Activated B cell treated with CpG ODN at 0.5 μM for 24 hours (primary cell): ENCODE measurements at regions not wholly inside any gene's neighbourhood (a gene's known extent, or its start where the extent isn't known, plus 50 kb on each side); places are given as distances from the start of the nearest gene placed in this dataset.

Experiments
- ATAC-seq: fragments of 200-7000 bp; cut with Tn5 transposase; one replicate; pipeline ENCODE4 v1.10.0; 2021; ENCODE audit warnings: low read depth, mild to moderate bottlenecking, moderate library complexity
- CTCF ChIA-PET: fragments of 350-600 bp; sonication (Branson Sonifier 250); formaldehyde crosslinking; loops from one replicate; lab custom pipeline; 2021; ENCODE audit warnings: antibody characterized with exemption; lab: Charles Lee
- POLR2A ChIA-PET: fragments of 350-600 bp; sonication (Branson Sonifier 250); formaldehyde crosslinking; loops from one replicate; lab custom pipeline; 2021; ENCODE audit warnings: antibody characterized with exemption; lab: Charles Lee
- DNase-seq: peaks from one replicate; pipeline ENCODE4 v3.0.0; 2022
- H3K27ac Mint-ChIP-seq: one replicate; pipeline ENCODE4 v1.8.0; 2020; ENCODE audit warnings: mixed read lengths
- H3K27me3 Mint-ChIP-seq: one replicate; pipeline ENCODE4 v1.8.0; 2021; ENCODE audit warnings: mixed read lengths
- H3K36me3 Mint-ChIP-seq: one replicate; pipeline ENCODE4 v1.8.0; 2021; ENCODE audit warnings: low read depth, mixed read lengths
- H3K4me1 Mint-ChIP-seq: one replicate; pipeline ENCODE4 v1.8.0; 2021; ENCODE audit warnings: mixed read lengths
- H3K4me3 Mint-ChIP-seq: one replicate; pipeline ENCODE4 v1.8.0; 2020; ENCODE audit warnings: mild to moderate bottlenecking, mixed read lengths
- H3K9me3 Mint-ChIP-seq: one replicate; pipeline ENCODE4 v1.8.0; 2020; ENCODE audit warnings: mixed read lengths
- CTCF ChIP-seq: fragments of 200-600 bp; IDR thresholded peaks from one replicate; pipeline ENCODE4 v1.8.0; 2022; ENCODE audit warnings: antibody characterized with exemption, mild to moderate bottlenecking
- intact Hi-C: fragments of 100-400 bp; cut with micrococcal nuclease; formaldehyde crosslinking; loops from one replicate; pipeline ENCODE4 v1.15.1; 2024

- Mint-ChIP-seq H3K4me3 (no peak overlapping the region), H3K27me3 (no peaks in the 10 kb centered on the region), H3K4me1 (no peaks in the 10 kb centered on the region), H3K27ac (no peak overlapping the region), H3K9me3 (peaks cover under 1% of the 10 kb centered on the region), H3K36me3 (no peaks in the 10 kb centered on the region)
- intact Hi-C loops, result no loop called here
- no peak for ATAC-seq
- ChIA-PET CTCF (no interaction called here), POLR2A (no interaction called here)
- no peak for DNase-seq
- no peak for TF ChIP-seq CTCF
Measured at GRCh38 chr6:104402572-104402971, 457.1 kb downstream of the HACE1 start.

- Mint-ChIP-seq H3K27me3 (no peaks in the 10 kb centered on the region), H3K4me3 (no peak overlapping the region), H3K27ac (no peak overlapping the region), H3K4me1 (no peaks in the 10 kb centered on the region), H3K36me3 (no peaks in the 10 kb centered on the region), H3K9me3 (no peaks in the 10 kb centered on the region)
- CTCF ChIA-PET, result no interaction called here
- ATAC-seq (no peak), DNase-seq (no peak)
- POLR2A ChIA-PET, result no interaction called here
- intact Hi-C loops, result no loop called here
- no peak for TF ChIP-seq CTCF
Measured at GRCh38 chr6:104401926-104402325, 457.8 kb downstream of the HACE1 start.

GRCh38 chr6:104400844-104401243, 458.9 kb downstream of the HACE1 start:
- intact Hi-C loops, result no loop called here
- DNase-seq (no peak), ATAC-seq (no peak)
- H3K36me3 Mint-ChIP-seq, result no peaks in the 10 kb centered on the region
- H3K4me1 Mint-ChIP-seq, result no peaks in the 10 kb centered on the region
- TF ChIP-seq CTCF, result no peak
- no peaks in the 10 kb centered on the region for H3K9me3 Mint-ChIP-seq
- ChIA-PET POLR2A (no interaction called here), CTCF (no interaction called here)
- no peak overlapping the region for H3K4me3 Mint-ChIP-seq
- no peaks in the 10 kb centered on the region for H3K27me3 Mint-ChIP-seq
- no peak overlapping the region for H3K27ac Mint-ChIP-seq

GRCh38 chr6:104396077-104396476, 463.6 kb downstream of the HACE1 start:
- ATAC-seq (no peak), DNase-seq (no peak)
- ChIA-PET CTCF (no interaction called here), POLR2A (no interaction called here)
- Mint-ChIP-seq H3K27me3 (no peaks in the 10 kb centered on the region), H3K4me1 (no peaks in the 10 kb centered on the region), H3K27ac (no peak overlapping the region), H3K36me3 (no peaks in the 10 kb centered on the region), H3K9me3 (no peaks in the 10 kb centered on the region), H3K4me3 (no peak overlapping the region)
- intact Hi-C loops, result no loop called here
- no peak for TF ChIP-seq CTCF

- Mint-ChIP-seq H3K36me3 (no peaks in the 10 kb centered on the region), H3K27me3 (no peaks in the 10 kb centered on the region), H3K4me1 (no peaks in the 10 kb centered on the region), H3K27ac (no peak overlapping the region), H3K4me3 (no peak overlapping the region), H3K9me3 (peaks cover 4% of the 10 kb centered on the region)
- POLR2A ChIA-PET, result no interaction called here
- no peak for TF ChIP-seq CTCF
- no peak for ATAC-seq
- CTCF ChIA-PET, result no interaction called here
- DNase-seq, result no peak
- intact Hi-C loops, result no loop called here
Measured at GRCh38 chr6:104381907-104382306, 477.8 kb downstream of the HACE1 start.
